ENCODE measurements at regions not wholly inside any gene's neighbourhood (a gene's known extent, or its start where the extent isn't known, plus 50 kb on each side); places are given as distances from the start of the nearest gene placed in this dataset.

DNA sequence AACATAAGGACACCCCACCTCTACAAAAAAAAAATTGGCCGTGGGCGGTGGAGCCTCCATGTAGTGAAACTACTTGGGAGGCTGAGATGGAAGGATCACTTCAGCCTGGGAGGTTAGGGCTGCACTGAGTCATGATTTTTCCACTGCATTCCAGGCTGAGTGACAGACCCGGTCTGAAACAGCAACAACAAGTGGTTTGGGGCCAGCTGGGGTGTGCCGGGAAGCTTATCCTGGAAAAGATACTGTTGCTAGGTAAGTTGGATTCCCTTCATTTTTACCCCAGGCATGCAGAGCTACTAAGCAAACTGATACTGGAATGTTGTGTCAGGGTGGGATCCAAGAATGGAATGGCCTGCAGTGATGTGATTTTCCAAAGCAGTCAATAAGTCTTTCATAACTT lies 57.0 kb downstream of the XAGE2 start:
- Histone ChIP-seq H3K27me3 (replicated peaks in 2 of 5; ENCODE audit: control insufficient read depth in 4 of 5, insufficient read depth in 5 of 5, low read length in 4 of 5) (peaks cover 0 to 11% (median 0%) of the 10 kb centered on the region in 5 experiments), H3K9me3 (ENCODE audit: control extremely low read depth in 1 of 5, control insufficient read depth in 4 of 5, insufficient read depth in 2 of 5, low read depth in 1 of 5, low read length in 4 of 5) (no peaks in the 10 kb centered on the region), H3K4me1 (ENCODE audit: control extremely low read depth in 1 of 4, control insufficient read depth in 4 of 4, insufficient read depth in 4 of 4, low read length in 3 of 4) (no peaks in the 10 kb centered on the region), H3K27ac (ENCODE audit: insufficient read depth in 1 of 2, low read depth in 1 of 2, low read length in 2 of 2, poor library complexity in 1 of 2, severe bottlenecking in 2 of 2) (no peak overlapping the region), H3K36me3 (ENCODE audit: control insufficient read depth in 4 of 4, insufficient read depth in 4 of 4, low read length in 3 of 4) (no peaks in the 10 kb centered on the region), H3K4me3 (ENCODE audit: control insufficient read depth in 1 of 7, extremely low read depth in 1 of 7, insufficient read depth in 4 of 7, low read depth in 2 of 7, low read length in 6 of 7) (no peak overlapping the region)
- no peak for DNase-seq
- CTCF ChIA-PET = no interaction called here
- POLR2A ChIA-PET = no interaction called here
- 82% methylated on average over 3 of the region's 4 CpGs for WGBS (ENCODE audit: insufficient coverage)

- ChIA-PET POLR2A (interaction anchor here (0.7 kb wide), 1 partner anchor 170 kb away, joined by 3 read pairs; no protein-coding TSS in a partner anchor), CTCF (no interaction called here)
- DNase-seq = no peak
- Histone ChIP-seq H3K4me3 (ENCODE audit: control insufficient read depth in 1 of 7, extremely low read depth in 1 of 7, insufficient read depth in 4 of 7, low read depth in 2 of 7, low read length in 6 of 7) (no peak overlapping the region), H3K4me1 (ENCODE audit: control extremely low read depth in 1 of 4, control insufficient read depth in 4 of 4, insufficient read depth in 4 of 4, low read length in 3 of 4) (no peaks in the 10 kb centered on the region), H3K27ac (ENCODE audit: insufficient read depth in 1 of 2, low read depth in 1 of 2, low read length in 2 of 2, poor library complexity in 1 of 2, severe bottlenecking in 2 of 2) (no peak overlapping the region), H3K27me3 (replicated peaks in 2 of 5; ENCODE audit: control insufficient read depth in 4 of 5, insufficient read depth in 5 of 5, low read length in 4 of 5) (peaks cover 0 to 11% (median 0%) of the 10 kb centered on the region in 5 experiments), H3K36me3 (ENCODE audit: control insufficient read depth in 4 of 4, insufficient read depth in 4 of 4, low read length in 3 of 4) (no peaks in the 10 kb centered on the region), H3K9me3 (ENCODE audit: control extremely low read depth in 1 of 5, control insufficient read depth in 4 of 5, insufficient read depth in 2 of 5, low read depth in 1 of 5, low read length in 4 of 5) (no peaks in the 10 kb centered on the region)
- 56% methylated on average over 1 of the region's 1 CpG for WGBS (ENCODE audit: insufficient coverage)
Observed at GRCh38 chrX:52426810-52427209, 58.0 kb downstream of the XAGE2 start.

GRCh38 chrX:52437212-52437611 lies 58.4 kb upstream of the XAGE1A start:
- Histone ChIP-seq H3K4me3 (ENCODE audit: control insufficient read depth in 1 of 7, extremely low read depth in 1 of 7, insufficient read depth in 4 of 7, low read depth in 2 of 7, low read length in 6 of 7) (no peak overlapping the region), H3K4me1 (ENCODE audit: control extremely low read depth in 1 of 4, control insufficient read depth in 4 of 4, insufficient read depth in 4 of 4, low read length in 3 of 4) (no peaks in the 10 kb centered on the region), H3K36me3 (ENCODE audit: control insufficient read depth in 4 of 4, insufficient read depth in 4 of 4, low read length in 3 of 4) (no peaks in the 10 kb centered on the region), H3K27me3 (replicated peaks in 2 of 5; ENCODE audit: control insufficient read depth in 4 of 5, insufficient read depth in 5 of 5, low read length in 4 of 5) (peaks cover 0 to 5% (median 0%) of the 10 kb centered on the region in 5 experiments), H3K9me3 (ENCODE audit: control extremely low read depth in 1 of 5, control insufficient read depth in 4 of 5, insufficient read depth in 2 of 5, low read depth in 1 of 5, low read length in 4 of 5) (no peaks in the 10 kb centered on the region), H3K27ac (ENCODE audit: insufficient read depth in 1 of 2, low read depth in 1 of 2, low read length in 2 of 2, poor library complexity in 1 of 2, severe bottlenecking in 2 of 2) (no peak overlapping the region)
- ChIA-PET CTCF (no interaction called here), POLR2A (no interaction called here)
- no CpG with 5 or more reads among the region's 3 CpGs for WGBS (ENCODE audit: insufficient coverage)
- no peak for DNase-seq
